RPMI7951 (cell line): ENCODE measurements at regions not wholly inside any gene's neighbourhood (a gene's known extent, or its start where the extent isn't known, plus 50 kb on each side); places are given as distances from the start of the nearest gene placed in this dataset.
"Not testable (repeated sequence)": the region's sequence is repeated elsewhere in the genome, so short reads cannot be mapped to it uniquely, and the experiment has no call there.

Experiments
- DNase-seq: peaks from one replicate; pipeline ENCODE4 v3.0.0-alpha.2; 2012; ENCODE audit warnings: low read depth

DNA sequence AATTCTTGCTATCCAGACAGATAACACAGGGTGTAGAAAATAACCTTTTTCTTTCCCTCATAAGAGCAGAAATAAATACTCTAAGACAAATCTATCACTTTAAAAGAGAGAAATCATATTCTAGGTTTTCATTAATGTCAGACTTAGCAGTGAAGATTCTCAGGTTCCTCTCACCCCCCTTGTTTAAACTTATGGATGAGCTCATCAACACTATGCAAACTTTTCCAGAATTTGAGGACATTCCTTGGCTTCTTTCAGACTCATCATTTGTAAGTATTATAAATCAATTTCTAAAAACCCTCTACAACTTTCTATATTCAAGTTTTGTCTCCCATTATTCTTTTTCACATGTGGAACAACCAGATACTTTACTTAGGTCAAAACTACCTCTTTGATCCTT lies 374.9 kb upstream of the TRPC7 start:
- DNase-seq, result no peak

DNA sequence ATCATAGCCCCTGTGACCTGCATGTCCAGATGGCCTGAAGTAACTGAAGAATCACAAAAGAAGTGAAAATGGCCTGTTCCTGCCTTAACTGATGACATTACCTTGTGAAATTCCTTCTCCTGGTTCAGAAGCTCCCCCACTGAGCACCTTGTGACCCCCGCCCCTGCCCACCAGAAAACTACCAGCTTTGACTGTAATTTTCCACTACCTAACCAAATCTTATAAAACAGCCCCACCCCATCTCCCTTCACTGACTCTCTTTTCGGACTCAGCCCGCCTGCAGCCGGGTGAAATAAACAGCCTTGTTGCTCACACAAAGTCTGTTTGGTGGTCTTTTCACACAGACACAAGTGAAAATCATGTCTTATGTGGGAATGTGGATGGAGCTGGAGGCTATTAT lies 373.9 kb upstream of the TRPC7 start:
- not testable (repeated sequence) for DNase-seq

- no peak for DNase-seq
These were observed 373.5 kb upstream of the TRPC7 start for GRCh38 chr5:136738829-136739228.

- no peak for DNase-seq
These were observed 370.7 kb upstream of the TRPC7 start for GRCh38 chr5:136736021-136736420.

- DNase-seq, result not testable (repeated sequence)
These were observed 370.3 kb upstream of the TRPC7 start for GRCh38 chr5:136735611-136736010.

- DNase-seq, result no peak
These were observed 369.3 kb upstream of the TRPC7 start for GRCh38 chr5:136734628-136735027.

DNA sequence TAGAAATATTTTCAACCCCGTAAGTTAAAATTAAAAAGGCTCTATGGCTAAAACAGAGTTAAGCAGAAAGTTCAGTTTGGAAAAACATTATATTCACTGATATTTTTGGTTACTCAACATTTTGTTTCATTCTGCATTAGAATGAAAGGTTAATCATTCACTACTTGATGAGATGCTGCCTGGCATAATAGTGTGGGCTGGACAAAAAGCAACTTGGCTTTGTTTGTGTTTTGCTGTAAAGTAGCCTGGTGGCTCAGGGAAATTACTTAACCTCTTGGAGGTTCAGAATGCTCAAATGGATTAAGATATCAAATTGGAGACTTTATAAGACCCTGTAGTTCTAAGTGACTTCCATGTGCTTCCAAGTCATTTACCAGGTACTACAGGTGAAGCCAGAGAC lies 367.4 kb upstream of the TRPC7 start:
- DNase-seq, result no peak

DNA sequence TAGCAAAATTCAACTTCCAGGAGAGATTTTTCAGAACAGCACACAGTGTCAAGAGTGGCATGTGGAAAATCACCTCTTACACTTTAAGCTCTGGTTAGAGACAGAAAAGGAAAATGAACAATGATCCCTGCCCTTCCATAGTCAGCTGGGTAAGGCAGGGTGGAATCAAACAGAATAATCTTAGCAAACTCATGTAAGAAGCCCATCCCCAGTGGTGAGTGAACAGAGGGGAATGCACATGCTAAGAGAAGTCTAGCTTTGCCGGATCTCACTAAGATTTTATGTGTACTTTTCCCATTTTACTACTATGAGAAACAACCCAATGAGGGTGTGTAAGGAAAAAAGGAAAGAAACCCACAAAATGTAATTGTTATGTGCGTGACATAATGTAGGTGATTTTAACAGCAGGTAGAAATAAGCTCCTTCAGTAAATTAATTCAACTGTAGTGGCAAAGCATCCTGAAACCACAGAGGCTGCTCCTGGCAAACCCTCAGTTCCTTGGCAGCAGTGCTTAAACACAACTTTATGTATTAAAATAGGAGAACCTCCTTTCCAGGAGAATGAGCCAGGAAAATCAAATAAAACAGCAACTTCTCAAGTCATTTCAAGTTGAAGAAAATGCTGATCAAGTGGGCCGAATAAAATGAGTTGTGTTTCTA lies 366.0 kb upstream of the TRPC7 start:
- DNase-seq, result no peak

- no peak for DNase-seq
These were observed 365.1 kb upstream of the TRPC7 start for GRCh38 chr5:136730426-136730825.

GRCh38 chr5:136729901-136730355 lies 364.6 kb upstream of the TRPC7 start:
- peak; percentile 39 for DNase-seq

DNA sequence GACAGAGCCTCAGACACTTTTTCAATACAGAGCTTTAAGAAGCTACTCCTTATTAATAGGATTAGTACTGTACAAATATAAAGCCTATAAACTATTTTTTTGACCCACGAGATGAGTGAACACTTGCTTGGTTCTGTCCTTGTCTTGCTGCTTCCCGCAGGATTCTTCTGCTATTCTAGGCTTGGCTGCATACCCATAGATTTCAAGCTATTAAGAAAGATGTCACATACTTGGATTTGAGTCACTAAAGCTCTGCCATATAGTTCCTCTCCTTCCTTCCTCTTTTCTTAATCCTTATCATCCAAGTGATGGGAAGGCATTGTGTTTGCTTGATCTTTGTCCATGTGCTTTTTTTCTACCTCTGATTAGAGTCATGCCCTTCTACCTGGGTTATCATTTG lies 361.2 kb upstream of the TRPC7 start:
- DNase-seq, result no peak

DNA sequence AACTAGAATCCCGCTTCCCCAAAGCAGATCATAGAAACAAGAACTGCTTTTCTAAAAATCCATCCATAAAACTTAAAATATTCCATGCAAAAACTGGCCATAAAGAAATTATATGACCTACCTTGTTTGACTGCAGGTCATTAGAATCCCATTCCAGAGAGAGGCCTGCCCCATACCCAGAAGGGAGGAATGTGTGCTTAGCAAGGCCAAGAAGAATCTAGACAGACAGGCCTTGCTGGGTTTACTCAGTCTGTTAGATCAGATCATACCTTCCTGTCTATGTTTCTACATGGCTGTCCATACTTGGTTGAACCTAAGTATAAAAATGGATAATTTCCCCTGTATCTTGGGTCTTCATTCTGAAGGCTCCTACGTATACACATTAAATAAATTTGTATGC lies 358.8 kb upstream of the TRPC7 start:
- no peak for DNase-seq

DNA sequence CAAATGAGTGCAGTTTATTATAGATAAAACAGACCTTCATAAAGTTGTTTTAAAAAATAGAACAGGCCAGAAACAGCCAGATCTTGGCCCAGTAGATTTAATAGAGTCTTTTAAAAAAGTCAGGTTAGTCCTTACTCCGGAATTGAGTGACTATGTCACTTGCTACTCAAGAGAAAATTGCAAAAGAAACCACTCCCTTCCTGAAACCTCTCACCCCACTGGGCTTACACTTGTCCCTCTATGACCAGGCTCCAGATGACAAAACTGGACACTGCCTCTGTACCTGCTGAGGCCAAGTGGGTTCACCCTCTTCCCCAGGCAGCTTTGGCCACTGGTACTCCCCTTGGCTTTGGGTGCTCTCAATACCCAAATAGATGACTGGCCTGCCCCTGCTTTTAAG lies 357.2 kb upstream of the TRPC7 start:
- DNase-seq, result no peak

DNA sequence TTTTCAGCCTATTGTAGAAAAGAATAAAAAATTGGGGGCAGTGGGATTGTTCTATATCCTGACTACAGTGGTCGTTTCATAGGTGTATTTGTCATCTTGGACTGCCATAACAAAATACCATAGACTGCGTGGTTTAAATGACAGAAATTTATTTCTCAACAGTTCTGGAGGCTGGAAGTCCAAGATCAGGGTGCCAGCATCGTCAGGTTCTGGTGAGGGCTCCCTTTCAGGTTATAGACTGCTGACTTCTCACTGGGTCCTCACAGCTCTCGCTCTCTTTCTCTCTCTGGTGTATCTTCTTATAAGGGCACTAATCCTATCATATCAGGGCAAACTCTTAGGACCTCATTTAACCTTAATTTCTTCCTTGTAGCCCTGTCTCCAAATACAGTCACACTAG lies 356.7 kb upstream of the TRPC7 start:
- no peak for DNase-seq

DNA sequence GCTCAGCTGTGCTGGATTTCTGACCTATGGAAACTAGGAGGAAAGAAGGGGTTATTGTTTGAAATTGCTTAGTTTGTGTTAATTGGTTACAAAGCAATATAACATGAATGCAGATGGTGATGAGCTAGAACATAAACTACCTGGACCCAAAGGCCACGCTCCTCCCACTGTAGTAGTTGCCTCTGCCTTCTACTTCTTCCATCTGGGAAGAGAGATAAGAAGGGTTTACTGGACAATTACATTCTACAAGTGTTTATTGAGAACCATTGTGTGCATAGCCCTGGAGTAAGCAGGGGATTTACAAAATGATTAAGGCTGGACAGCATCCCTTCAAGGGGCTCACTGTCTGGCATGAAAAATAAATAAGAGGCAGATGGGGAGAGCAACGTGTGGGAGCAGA lies 355.3 kb upstream of the TRPC7 start:
- DNase-seq, result no peak

- no peak for DNase-seq
These were observed 352.6 kb upstream of the TRPC7 start for GRCh38 chr5:136717917-136718316.

GRCh38 chr5:136714286-136714685 lies 348.9 kb upstream of the TRPC7 start:
- no peak for DNase-seq

GRCh38 chr5:136712628-136713027 lies 347.3 kb upstream of the TRPC7 start:
- DNase-seq, result no peak

- no peak for DNase-seq
These were observed 345.5 kb upstream of the TRPC7 start for GRCh38 chr5:136710834-136711233.

DNA sequence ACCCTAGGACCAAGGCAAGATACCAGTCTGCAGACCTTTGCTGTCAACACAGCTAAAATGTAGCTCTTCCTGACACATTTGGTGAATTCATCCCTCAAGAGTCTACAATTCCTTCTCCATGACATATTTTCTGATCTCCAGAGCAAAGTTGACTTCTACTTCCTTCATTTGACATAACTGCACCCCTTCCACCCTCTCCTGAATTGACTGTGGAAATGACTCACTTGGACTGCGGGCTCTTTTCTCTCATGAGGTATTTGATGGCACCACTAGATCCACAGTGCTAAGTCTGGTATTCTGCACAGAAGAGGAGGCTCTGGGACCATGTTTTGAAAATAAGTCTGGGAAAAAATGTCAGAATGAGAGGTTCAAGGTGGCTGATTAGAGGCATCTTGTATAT lies 338.4 kb upstream of the TRPC7 start:
- no peak for DNase-seq

DNA sequence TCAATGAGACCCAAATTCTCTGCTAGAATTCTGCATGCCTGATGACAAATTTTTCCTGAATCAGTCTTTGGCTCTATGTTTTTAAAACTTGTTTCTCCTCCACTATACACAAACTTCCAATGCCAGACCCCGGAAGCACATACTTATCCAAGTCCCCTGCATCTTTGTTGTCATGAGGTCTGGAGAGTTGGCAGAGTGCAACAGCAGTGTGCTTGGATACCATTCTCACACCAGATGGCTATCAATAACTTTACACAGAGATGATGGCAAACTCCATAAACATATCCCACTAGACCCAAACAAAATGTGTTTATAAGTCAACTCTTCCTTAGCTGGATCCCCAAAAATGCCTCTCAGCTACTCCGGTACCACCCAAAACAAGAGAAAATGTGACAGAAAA lies 337.7 kb upstream of the TRPC7 start:
- DNase-seq, result no peak

DNA sequence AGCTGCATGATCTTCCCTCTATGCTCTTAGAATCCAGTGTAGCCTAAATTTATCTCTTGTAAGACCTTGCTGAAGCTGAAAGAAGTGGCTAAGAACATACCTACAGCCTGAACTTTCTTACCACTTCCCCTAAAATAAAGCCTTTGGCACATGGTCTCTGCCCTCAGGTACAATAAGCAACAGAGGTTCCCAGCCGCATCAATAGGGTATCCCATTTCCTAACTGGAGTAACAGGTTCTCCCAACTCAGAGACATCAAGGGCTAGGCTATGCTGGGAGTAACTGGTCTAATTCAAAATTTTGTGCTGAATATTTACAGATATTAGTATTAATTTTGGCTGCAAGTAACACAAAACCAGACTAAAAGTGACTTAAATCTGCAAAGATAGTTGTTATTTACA lies 335.8 kb upstream of the TRPC7 start:
- no peak for DNase-seq

- DNase-seq, result no peak
These were observed 334.3 kb upstream of the TRPC7 start for GRCh38 chr5:136699651-136700050.

DNA sequence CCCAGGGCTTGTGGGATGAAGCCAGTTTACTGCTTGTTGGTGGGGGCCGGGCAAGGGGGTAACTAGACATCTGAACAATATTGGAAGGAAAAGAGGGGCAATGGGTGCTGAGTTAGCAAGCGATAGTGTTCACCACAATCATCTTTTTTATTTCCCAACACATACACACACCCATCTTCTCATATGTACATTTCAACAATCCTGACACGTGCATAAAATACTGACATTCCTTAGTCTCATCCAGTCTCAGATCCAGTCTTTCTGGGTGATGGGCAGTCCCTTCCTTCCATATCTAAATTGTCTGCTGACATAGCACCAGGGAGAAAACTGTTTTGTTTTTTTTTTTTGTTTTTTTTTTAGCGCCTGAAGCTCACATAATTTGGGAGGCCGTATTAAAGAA lies 333.6 kb upstream of the TRPC7 start:
- no peak for DNase-seq
